Keratinocyte (primary cell): ENCODE measurements at regions not wholly inside any gene's neighbourhood (a gene's known extent, or its start where the extent isn't known, plus 50 kb on each side); places are given as distances from the start of the nearest gene placed in this dataset.

Source experiments
- DNase-seq: peaks from one replicate; pipeline ENCODE4 v3.0.0-alpha.2; 2011; ENCODE audit warnings: low read depth, missing footprints, low spot score
- FAIRE-seq: peaks from 2 replicates; lab custom pipeline; 2011; peaks lifted over from hg19 to GRCh38; lab: Jason Lieb, UNC
- H2AFZ ChIP-seq: 2 replicates; pipeline ENCODE4 v1.6.0; 2012; ENCODE audit warnings: low read length, control low read depth, inconsistent platforms; ENCODE audit not compliant: control insufficient read depth
- H3K27ac ChIP-seq: 2 replicates; pipeline ENCODE4 v1.5.1; 2011; ENCODE audit warnings: low read length; ENCODE audit not compliant: control insufficient read depth, insufficient read depth
- H3K27me3 ChIP-seq: 3 replicates; pipeline ENCODE4 v1.6.0; 2011; ENCODE audit warnings: low read length; ENCODE audit not compliant: control insufficient read depth, insufficient read depth; ENCODE audit errors: extremely low read depth
- H3K36me3 ChIP-seq, 2 experiments: 2 replicates in 1 of 2; 3 replicates in 1 of 2; pipeline ENCODE4 v1.5.1; 2011; ENCODE audit warnings: low read length in 2 of 2, mild to moderate bottlenecking in 1 of 2; ENCODE audit not compliant: control insufficient read depth in 2 of 2, insufficient read depth in 2 of 2; ENCODE audit errors: extremely low read depth in 1 of 2
- H3K4me1 ChIP-seq: 3 replicates; pipeline ENCODE4 v1.5.1; 2011; ENCODE audit warnings: low read length; ENCODE audit not compliant: control insufficient read depth, insufficient read depth; ENCODE audit errors: extremely low read depth
- H3K4me2 ChIP-seq: 3 replicates; pipeline ENCODE4 v1.6.0; 2011; ENCODE audit warnings: low read depth, low read length; ENCODE audit not compliant: control insufficient read depth, insufficient read depth; ENCODE audit errors: extremely low read depth
- H3K4me3 ChIP-seq, 3 experiments: fragments of 200-600 bp in 1 of 3; sonication (generic) in 1 of 3; 2 replicates in 2 of 3; 3 replicates in 1 of 3; pipeline ENCODE4 v1.5.1; 2011 to 2016; ENCODE audit warnings: low read length in 3 of 3, mild to moderate bottlenecking in 3 of 3, control low read depth in 2 of 3, inconsistent platforms in 1 of 3, low read depth in 1 of 3, mixed read lengths in 1 of 3, mixed run types in 1 of 3, moderate library complexity in 1 of 3; ENCODE audit not compliant: control insufficient read depth in 2 of 3, insufficient read depth in 2 of 3; ENCODE audit errors: extremely low read depth in 1 of 3
- H3K79me2 ChIP-seq: 2 replicates; pipeline ENCODE4 v1.6.0; 2012; ENCODE audit warnings: low read length; ENCODE audit not compliant: control insufficient read depth, insufficient read depth
- H3K9ac ChIP-seq: 3 replicates; pipeline ENCODE4 v1.6.0; 2011; ENCODE audit warnings: low read length; ENCODE audit not compliant: control insufficient read depth, insufficient read depth; ENCODE audit errors: extremely low read depth
- H3K9me1 ChIP-seq: 3 replicates; pipeline ENCODE4 v1.6.0; 2011; ENCODE audit warnings: low read length; ENCODE audit not compliant: control insufficient read depth, insufficient read depth; ENCODE audit errors: extremely low read depth
- H3K9me3 ChIP-seq: 2 replicates; pipeline ENCODE4 v1.5.1; 2012; ENCODE audit warnings: low read depth, low read length; ENCODE audit not compliant: control insufficient read depth
- H4K20me1 ChIP-seq: 3 replicates; pipeline ENCODE4 v1.6.0; 2011; ENCODE audit warnings: low read length; ENCODE audit not compliant: control insufficient read depth, insufficient read depth; ENCODE audit errors: extremely low read depth
- EZH2 ChIP-seq: IDR thresholded peaks from one replicate; pipeline ENCODE4 v1.6.1; 2012; ENCODE audit warnings: inconsistent platforms, mild to moderate bottlenecking, low read length, moderate library complexity
- dilution Hi-C: fragments of 300-500 bp; cut with MboI; formaldehyde crosslinking; loops from one replicate; pipeline ENCODE4 v1.7.0; 2020; ENCODE audit warnings: low sequenced_read_pairs; ENCODE audit not compliant: extremely low pct_ligation_motif_present
- TF ChIP-seq, protein P1 (sequence below), 3 experiments: IDR thresholded peaks in 1 of 3; conservative IDR thresholded peaks in 1 of 3; optimal IDR thresholded peaks in 1 of 3; 2 replicates in 2 of 3; 3 replicates in 1 of 3; pipeline versions ENCODE3 to v1.5.1; 2011; ENCODE audit warnings: low read length in 3 of 3, mild to moderate bottlenecking in 3 of 3, moderate library complexity in 2 of 3, control low read depth in 1 of 3, inconsistent platforms in 1 of 3; ENCODE audit not compliant: insufficient read depth in 2 of 3; ENCODE audit errors: extremely low read depth in 1 of 3

DNA sequence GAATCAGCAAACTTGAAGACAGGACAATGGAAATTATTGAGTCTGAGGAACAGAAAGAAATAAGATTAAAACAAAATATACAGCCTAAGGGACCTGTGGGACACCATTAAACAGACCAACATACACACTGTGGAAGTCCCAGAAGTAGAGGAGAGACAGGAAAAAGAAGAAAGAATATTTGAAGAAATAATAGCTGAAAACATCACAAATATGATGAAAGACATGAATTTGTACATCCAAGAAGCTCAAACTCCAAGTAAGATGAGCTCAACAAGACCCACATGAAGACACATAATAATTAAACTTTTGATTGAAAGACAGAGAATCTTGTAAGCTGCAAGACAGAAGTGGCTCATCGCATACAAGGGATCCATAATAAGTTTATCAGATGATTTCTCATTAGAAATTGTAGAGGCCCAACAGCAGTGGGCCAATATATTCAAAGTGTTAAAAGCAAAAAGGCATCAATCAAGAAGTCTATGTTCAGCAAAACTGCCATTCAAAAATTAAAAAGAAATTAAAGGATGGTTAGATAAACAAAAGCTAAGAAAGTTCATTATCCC is 311.3 kb upstream of the ADGRL2 start:
- Histone ChIP-seq H3K4me3 (no peak overlapping the region), H3K27ac (no peak overlapping the region), H3K9me1 (no peaks in the 10 kb centered on the region), H3K36me3 (no peaks in the 10 kb centered on the region), H3K4me2 (no peak overlapping the region), H3K9me3 (no peaks in the 10 kb centered on the region), H3K27me3 (no peaks in the 10 kb centered on the region), H3K4me1 (no peaks in the 10 kb centered on the region), H3K79me2 (no peaks in the 10 kb centered on the region), H2AFZ (no peak overlapping the region), H3K9ac (no peak overlapping the region), H4K20me1 (no peaks in the 10 kb centered on the region)
- dilution Hi-C loops, result no loop called here
- no peak for TF ChIP-seq EZH2
- TF ChIP-seq, protein P1, sequence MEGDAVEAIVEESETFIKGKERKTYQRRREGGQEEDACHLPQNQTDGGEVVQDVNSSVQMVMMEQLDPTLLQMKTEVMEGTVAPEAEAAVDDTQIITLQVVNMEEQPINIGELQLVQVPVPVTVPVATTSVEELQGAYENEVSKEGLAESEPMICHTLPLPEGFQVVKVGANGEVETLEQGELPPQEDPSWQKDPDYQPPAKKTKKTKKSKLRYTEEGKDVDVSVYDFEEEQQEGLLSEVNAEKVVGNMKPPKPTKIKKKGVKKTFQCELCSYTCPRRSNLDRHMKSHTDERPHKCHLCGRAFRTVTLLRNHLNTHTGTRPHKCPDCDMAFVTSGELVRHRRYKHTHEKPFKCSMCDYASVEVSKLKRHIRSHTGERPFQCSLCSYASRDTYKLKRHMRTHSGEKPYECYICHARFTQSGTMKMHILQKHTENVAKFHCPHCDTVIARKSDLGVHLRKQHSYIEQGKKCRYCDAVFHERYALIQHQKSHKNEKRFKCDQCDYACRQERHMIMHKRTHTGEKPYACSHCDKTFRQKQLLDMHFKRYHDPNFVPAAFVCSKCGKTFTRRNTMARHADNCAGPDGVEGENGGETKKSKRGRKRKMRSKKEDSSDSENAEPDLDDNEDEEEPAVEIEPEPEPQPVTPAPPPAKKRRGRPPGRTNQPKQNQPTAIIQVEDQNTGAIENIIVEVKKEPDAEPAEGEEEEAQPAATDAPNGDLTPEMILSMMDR (optimal IDR thresholded peaks at IDR 0.05 in 1 of 3, IDR thresholded peaks at IDR 0.05 in 1 of 3, conservative IDR thresholded peaks at IDR 0.05 in 1 of 3; ENCODE audit: extremely low read depth in 1 of 3, insufficient read depth in 2 of 3, low read length in 3 of 3), result no peak
- FAIRE-seq (no peak), DNase-seq (no peak)

DNA sequence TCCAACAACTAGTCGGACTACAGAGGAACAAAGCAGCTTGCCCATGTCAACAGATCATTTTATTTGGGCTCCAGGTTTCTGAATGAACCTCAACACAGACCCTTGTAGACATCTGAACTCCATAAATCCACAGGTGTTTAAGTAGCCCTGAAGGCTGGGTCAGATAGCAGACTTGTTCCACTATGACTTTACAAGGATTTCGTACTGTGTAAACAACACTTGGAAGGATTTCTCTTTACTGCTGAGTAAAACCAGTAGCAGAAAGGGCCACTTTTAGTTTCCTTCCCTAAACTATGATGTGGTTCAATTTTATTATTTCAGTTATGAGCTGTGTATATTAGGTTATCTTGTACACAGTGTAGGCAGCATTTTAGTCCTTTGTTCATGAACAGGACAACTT is 316.4 kb upstream of the ADGRL2 start:
- dilution Hi-C loops, result no loop called here
- FAIRE-seq (no peak), DNase-seq (no peak)
- H3K36me3 ChIP-seq, result no peaks in the 10 kb centered on the region
- H3K79me2 ChIP-seq, result no peaks in the 10 kb centered on the region
- H3K9me3 ChIP-seq, result no peaks in the 10 kb centered on the region
- no peaks in the 10 kb centered on the region for H3K9me1 ChIP-seq
- H3K27ac ChIP-seq, result no peak overlapping the region
- no peaks in the 10 kb centered on the region for H3K4me1 ChIP-seq
- H2AFZ ChIP-seq, result no peak overlapping the region
- no peak overlapping the region for H3K9ac ChIP-seq
- TF ChIP-seq, protein P1 (optimal IDR thresholded peaks at IDR 0.05 in 1 of 3, IDR thresholded peaks at IDR 0.05 in 1 of 3, conservative IDR thresholded peaks at IDR 0.05 in 1 of 3; ENCODE audit: extremely low read depth in 1 of 3, insufficient read depth in 2 of 3, low read length in 3 of 3), result no peak
- no peak for TF ChIP-seq EZH2
- no peaks in the 10 kb centered on the region for H3K27me3 ChIP-seq
- H3K4me2 ChIP-seq, result no peak overlapping the region
- H4K20me1 ChIP-seq, result no peaks in the 10 kb centered on the region
- no peak overlapping the region for H3K4me3 ChIP-seq
